UCSD-AML1 (cell line): ENCODE measurements at regions not wholly inside any gene's neighbourhood (a gene's known extent, or its start where the extent isn't known, plus 50 kb on each side); places are given as distances from the start of the nearest gene placed in this dataset.
"Not testable (repeated sequence)": the region's sequence is repeated elsewhere in the genome, so short reads cannot be mapped to it uniquely, and the experiment has no call there.

ENCODE experiments used
- DNase-seq: peaks from one replicate; lab custom pipeline; 2025; ENCODE audit not compliant: unreplicated experiment; lab: John Stamatoyannopoulos, UW

DNA sequence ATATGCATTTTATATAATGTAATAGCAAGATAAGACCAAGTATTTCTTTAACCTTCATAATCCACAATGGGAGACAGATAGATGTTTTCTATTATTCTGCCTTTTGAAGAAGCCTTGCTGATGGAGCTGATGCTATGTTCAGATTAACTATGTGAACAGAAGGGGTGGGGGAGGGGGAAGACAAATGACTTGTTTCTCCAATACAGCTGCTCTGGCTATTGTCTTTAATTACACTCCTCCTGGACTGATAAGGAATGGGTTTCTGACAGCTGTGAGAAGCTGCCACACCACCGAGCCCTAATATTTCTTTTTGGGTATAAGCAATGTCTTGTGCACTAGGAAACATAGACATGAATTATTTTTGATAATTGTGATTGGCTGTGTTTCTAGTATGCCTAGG lies 62.0 kb downstream of the CAVIN4 start:
- no peak for DNase-seq

DNA sequence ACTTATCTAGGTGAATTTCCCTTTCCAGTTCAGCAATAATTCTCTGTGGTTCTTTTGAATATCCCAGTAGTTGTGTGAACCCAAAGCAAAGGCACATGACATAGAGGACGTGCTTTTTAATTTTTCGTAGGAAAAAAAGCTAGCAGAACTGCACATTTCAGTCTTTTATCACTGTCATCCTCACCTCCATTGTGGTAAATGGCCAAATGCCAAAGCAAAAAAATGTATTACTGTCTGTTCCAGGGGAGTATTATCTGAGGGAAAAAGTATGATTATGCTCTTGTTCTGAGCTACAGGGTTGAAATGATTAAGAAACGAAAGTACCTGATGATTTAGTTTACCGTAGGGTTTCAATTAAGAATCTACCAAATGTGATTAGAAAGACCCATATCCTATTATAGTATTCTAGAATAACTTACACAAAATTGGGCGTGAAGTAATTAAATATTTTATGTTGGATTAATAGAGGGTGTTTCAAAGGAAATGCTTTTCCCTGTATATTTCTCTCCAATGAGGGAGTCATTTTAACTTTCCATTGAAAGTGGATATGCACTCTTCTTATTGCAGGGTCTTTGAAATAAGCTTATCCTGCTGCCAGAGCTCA lies 62.7 kb downstream of the CAVIN4 start:
- no peak for DNase-seq

DNA sequence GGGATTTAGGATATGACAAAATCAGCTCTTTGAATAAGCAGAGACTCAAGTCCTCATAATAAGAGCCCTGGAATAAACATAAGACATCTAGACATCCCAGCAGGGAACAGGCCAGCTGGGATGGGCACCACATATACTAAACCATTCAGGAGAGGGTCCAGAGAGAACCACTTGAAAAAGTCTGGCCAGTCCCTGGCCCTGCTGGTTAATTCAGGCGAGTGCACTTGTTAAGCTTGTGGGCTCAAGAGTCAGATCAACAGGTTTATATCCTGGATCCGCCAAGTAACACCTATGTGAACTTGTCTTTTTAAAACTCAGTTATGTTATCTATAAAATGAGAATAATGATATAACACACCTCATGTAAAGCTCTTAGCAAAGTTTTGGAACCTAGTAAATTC lies 63.3 kb downstream of the CAVIN4 start:
- no peak for DNase-seq

DNA sequence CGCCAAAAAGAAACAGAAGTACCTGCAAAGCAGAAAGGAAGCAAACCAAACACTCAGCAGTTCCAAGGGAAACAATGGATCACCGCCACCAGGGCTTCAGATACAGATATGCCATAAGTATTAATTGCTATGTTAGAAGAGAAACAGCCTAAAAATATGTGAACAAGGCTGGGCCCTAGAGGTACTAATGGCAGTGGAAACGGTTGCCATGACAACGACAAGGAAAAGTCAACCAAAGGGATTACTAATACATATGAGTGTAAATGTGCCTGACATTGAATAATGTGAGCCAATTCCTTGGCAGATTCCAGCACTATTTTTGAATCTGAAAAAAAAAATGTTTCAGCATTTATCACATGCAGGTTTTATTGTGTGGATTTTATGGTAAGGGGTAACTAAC lies 75.0 kb downstream of the CAVIN4 start:
- no peak for DNase-seq

DNA sequence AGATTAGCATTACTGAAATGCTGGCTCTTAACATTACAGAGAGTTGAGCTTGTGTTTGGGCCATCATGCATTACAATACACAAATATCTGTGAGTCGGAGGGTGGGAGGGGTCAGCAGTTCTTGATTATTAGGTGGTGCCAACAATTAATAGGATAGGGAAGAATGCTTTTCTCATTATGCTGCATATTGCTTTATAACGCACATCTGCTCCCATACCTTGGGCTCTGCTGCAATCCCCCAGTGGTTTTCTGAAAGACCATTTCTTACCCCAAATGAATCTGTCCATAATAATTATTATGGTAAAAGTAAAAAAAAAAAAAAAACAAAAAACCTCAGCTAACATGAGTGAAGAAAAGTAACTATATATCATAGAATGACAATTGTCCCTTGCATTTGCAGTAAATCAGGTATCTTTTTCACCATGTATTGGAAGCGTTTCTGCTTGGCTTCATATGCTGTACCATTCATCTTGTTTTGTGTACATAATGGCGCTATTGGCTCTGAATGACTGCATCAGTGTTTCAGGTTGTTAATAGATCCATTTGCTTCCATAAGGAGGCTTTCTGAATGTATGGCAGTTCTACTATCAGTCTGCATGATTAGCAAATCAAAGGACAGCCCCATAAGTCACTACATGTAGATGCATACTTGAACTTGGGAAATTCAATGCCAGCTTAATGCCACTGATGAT lies 75.9 kb downstream of the CAVIN4 start:
- no peak for DNase-seq

DNA sequence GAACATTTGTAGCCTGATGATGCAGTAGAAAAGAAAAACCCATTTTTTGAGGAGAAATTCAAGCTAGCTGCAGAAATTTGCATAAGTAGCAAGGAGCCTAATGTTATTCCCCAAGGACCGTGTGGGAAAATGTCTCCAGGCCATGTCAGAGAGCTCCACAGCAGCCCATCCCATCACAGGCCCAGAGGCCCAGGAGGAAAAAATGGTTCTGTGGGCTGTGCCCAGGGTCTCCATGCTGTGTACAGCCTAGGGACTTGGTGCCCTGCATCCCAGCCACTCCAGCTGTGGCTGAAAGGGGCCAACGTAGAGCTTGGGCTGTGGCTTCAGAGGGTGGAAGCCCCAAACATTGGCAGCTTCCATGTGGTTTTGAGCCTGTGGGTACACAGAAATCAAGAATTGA lies 79.0 kb downstream of the CAVIN4 start:
- DNase-seq: not testable (repeated sequence)

DNA sequence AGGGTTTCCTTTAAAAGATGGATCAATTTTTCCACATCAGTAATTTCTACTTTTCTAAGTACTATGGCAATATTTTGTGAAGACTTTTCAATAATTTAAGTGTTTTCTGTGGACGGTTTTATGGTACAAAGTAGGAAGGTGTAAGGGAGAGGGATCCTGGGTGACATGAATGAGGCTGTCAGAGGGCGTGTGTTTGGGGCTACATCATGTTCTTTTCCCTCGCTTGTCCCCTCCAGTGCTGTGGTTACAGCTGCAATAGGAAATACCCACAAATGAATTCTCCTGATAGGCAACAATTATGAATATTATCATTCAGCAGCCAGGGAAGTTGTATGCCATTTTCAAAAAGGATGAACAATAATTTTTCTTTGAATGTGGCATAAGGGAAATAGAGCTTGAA lies 83.8 kb downstream of the CAVIN4 start:
- no peak for DNase-seq

DNA sequence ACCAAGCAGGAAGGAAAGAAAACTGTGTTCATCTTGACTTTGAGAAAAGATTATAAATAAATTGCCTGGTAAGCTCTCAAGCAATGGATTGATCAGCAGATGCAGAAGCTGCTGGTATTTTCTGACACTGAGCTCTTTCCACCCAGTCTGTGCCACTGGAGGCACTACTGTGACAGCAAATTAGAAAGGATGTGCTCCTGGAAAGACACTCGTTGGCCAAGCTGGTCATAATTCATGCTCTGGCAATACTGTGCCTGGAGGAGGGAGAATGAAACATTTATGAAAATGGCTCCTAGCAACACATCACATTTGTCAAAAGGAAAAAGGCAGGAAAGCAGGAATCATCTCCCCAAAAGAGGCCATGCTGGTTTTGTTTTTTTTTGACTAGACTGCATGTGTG lies 84.2 kb downstream of the CAVIN4 start:
- DNase-seq: no peak

DNA sequence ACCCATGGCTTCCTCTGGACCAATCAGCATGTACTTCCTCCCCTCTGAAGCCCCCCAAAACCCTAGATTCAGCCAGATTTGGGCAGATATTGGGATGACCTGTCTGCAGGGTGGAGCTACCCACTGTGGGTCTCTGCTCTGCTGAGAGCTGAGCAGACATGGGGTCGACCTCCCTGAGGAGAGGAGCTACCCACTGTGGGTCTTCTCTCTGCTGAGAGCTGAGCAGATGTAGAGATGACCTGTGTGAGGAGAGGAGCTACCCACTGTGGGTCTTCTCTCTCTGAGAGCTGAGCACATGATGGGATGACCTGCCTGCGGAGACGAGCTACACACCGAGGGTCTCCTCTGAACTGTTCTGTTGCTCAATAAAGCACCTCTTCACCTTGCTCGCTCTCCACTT lies 89.6 kb downstream of the CAVIN4 start:
- no peak for DNase-seq

DNA sequence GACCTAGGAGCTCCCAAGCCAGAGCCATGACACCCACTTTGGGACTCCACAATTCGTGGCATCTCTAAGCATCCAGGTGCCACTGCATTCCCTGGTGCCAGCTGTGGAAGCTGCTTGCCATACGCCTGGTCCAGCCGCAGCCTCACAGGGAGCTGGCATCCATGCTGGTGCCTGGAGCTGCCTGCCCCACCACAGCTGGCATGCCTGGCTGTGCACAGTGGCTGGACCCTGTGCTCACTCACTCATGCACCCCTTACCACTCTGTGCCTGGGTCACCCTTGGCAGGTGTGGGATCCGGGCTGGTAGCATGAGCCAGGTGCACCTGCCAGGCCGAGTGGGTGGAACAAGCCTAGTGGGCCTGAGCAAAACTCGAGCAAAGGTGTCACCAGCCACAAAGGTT lies 90.1 kb downstream of the CAVIN4 start:
- no peak for DNase-seq

DNA sequence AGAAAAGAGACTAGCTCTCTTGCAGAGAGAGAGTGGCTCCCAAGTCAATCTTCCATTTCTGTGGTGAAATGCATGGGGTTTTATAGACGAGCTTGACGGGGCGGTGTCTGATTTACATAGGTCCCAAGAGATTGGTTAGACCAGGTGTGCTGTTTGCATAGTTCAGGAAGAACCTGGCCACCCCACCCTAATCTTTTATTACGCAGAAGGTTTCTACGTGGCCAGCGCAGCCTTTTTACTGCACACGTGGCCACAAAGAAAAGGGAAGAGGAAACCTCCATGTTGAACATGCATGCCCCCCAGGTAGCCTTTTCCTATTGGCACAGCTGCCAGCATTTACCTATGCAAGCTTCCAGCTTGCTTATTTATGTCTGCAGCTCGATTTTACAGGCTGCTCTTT lies 92.1 kb downstream of the CAVIN4 start:
- no peak for DNase-seq

DNA sequence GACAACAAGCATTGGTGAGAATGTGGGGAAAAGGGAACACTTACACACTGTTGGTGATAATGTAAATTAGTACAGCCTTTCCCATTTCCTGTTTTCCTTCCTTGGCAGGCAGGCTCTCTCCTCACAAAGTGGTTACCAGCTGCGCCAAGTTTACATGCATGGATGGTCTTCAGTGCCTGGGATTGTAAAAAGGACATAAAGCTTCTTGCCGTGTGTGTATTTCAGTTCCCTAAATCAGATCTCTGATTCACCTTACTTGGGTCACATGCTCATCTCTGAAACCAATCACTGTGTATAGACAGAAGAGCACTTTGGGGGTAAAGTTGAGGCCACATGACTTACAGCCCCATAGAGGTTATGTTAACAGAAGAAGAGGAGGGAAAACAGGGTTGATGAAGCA lies 92.8 kb downstream of the CAVIN4 start:
- DNase-seq: no peak

DNA sequence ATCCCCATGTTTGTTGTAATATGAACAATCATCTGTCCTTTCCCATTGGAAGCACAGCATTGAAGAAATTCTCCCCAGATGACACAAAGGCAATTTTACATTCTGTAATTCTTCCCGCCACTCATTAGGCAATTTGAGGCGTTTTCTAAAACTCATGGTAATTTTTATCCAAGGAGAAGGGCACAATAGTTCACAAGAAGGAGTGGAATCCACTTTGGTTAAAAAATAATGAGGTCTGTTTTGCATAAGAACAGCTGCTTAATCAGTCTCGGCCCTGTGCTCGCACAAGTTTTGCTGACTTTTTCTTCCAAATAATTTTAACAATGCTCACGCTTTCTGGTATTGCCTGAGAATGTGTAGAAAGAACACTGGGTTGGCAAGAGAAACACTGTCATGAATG lies 94.0 kb downstream of the CAVIN4 start:
- DNase-seq: no peak

DNA sequence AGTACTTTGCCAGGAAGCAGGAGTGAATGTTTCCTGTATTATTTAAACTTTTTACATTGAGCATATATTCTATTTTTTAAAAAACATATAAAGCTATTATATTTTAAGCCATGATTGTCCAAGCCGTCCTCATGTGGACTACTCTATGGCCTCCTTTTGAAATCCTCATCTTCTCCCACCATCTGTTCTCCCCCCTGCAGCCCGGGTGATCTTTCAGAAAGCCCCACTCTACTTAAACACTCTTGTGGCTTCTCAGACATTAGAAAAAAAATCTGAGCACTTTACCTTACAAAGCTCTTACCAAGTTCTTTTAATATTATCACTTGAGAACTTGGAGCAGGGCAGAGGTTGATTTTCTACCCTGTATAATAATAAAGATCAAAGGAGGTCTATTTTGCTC lies 95.4 kb downstream of the CAVIN4 start:
- DNase-seq: no peak

DNA sequence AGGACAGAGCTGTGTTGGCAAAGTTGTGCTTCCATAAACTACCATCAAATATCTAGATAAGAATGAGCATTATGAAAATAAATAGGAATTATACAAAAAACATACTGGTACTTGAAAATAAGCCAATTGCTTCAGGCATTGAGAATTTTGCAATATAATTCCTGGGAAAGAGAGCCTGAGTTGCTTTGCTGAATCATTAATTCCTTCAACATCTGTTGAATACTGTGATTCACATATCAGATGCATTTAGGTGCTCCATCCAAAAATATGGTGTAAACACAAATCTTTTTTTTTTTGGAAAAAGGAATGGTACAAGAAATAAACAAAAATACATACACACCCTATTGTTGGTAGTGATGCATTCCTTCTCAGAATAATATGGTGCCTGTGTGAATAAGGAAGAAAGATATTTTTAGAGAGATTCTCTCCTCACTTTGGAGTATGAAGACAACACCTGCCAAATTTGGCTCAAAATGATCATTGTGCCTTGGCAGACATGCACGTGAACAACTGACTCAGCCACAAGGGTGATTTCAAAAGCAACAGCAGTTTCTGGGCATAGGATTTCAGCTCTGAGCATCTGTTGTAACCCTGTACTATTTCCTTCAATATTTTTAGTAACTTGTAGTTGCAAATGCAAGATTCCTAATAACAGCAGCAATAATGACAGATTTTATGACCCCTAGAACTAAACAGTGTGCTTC lies 96.7 kb downstream of the CAVIN4 start:
- no peak for DNase-seq

DNA sequence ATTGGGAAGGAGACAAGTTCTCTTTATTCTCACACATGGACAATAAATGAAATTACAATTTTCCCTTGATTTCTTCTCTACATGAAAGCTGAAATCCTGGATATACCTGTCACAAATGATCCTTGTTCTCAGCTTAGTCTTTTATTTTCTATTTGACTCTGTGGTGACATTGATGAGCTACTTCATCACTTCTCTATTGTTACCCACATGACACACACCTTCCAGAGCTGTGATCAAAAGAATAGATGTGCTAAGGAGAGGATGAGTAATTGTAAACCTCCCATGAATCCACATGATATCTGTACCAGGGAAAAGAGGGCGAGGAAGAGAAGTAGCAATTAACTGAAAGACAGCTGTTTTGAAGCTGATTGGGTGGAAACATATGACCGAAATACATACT lies 102.0 kb downstream of the CAVIN4 start:
- DNase-seq: no peak

DNA sequence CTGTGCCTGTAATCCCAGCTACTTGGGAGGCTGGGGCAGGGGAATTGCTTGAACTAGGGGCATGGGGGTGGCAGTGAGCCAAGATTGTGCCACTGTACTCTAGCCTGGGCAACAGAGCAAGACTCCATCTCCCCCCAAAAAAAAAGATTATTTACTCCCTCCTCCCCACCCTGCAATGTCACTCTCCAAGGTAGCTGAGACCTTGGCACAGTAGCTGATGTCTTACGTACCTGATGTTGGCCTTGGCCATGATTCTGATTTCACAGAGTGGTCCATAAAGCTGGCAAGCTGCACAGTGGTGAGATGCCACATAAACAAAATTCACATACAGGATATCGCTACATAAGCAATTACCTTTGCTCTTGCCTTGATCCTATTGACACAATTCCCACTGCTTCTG lies 108.5 kb downstream of the CAVIN4 start:
- no peak for DNase-seq

DNA sequence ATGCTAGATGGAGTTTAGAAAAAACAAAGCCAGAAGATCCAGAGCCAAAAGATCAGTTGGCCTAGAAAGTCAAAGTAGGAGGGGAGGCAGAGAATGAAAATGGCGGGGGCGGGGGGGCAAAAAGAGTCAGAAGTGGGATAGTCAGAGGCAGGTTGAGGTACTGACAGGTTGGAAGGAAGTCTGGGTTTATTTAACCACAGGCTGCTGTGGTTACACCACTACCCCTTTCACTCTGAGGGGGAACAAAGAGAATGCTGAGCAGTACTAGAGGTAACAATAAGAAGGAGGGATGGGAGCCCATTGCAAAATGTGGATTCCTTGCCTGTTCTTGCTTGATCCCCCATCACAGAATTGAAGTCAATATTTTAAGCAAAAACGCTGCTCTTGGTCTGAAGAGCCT lies 111.8 kb downstream of the CAVIN4 start:
- peak; percentile 14 for DNase-seq

DNA sequence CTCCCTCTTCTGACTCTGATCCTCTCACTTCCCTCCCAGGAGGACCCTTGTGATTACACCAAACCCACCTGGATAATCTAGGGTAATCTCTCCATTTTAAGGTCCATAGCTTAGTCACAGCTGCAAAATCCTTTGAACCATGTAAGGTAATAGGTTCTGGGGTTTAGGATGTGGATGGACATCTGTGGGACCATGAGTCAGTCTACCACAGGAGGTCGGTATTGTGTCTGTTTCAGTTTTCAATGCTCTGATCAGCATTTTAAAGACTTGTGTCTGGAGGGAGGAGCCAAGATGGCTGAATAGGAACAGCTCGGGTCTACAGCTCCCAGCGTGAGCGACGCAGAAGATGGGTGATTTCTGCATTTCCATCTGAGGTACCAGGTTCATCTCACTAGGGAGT lies 112.6 kb downstream of the CAVIN4 start:
- DNase-seq: no peak

DNA sequence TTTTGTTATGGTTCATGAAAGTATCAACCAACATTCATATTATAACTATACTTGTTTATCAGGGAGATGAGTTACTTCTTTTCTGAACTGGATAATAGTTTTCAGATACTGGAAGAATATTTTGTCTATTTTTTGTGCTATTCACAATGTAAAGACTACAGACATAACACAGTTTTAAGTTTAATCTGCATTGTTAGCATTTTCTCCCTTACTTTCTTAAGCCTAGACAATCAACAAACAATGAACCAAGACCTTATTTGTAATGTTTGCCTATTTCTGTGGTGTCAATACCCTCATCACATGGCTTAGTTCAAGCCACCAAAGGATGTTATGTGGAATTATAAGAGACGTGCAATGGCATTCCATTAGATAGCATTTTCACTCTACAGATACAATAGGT lies 119.5 kb downstream of the CAVIN4 start:
- no peak for DNase-seq

DNA sequence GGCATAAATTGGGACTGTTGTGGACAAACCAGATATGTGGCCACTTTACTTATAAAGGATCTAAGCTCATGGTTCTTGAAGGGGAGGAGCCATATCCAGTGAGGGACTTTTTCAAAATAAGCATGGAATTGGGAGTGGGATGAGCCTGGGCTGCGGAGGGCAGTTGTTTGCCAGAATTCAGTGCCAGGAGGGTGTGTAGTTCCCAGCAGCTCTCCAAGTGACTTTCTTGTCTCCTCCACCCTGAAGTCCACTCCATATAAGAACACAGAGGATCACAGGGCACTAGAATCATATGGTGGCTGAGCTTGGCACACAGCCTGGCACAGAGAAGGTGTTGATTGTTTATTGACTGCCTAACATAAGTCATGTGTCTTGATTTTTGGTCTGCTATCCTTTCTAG lies 121.1 kb downstream of the CAVIN4 start:
- no peak for DNase-seq

DNA sequence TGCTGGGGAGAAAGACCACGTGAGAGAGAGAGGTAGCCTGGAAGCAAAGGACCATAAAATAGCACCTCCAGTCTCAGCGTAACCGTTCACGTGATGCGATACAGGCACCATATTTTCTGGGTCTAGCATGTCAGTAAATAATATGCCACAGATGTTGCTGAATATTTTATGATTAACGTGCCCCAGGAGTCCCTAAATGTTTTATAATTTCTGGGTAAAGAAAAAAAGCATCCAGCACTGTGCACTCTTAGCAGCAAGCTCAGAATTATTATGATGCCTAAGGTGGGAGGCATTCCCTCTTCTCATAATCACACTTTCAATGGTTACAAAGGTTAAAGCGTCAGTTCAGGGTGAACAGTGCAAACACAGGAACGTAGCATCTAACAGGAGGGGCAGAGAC lies 121.8 kb downstream of the CAVIN4 start:
- no peak for DNase-seq
